HL-60 (cell line): ENCODE measurements at regions not wholly inside any gene's neighbourhood (a gene's known extent, or its start where the extent isn't known, plus 50 kb on each side); places are given as distances from the start of the nearest gene placed in this dataset.

Experiments
- GABPA ChIP-seq: IDR thresholded peaks from 2 replicates; pipeline ENCODE4 v1.6.1; 2012; ENCODE audit warnings: low read depth
- TF ChIP-seq, protein P1 (sequence below): IDR thresholded peaks from one replicate; pipeline ENCODE4 v1.5.1; 2011; ENCODE audit warnings: low read length, control low read depth, inconsistent platforms; ENCODE audit not compliant: insufficient read depth
- TF ChIP-seq, protein P2 (sequence below): IDR thresholded peaks from 2 replicates; pipeline ENCODE4 v1.6.1; 2012; ENCODE audit warnings: low read depth; ENCODE audit not compliant: insufficient replicate concordance

DNA sequence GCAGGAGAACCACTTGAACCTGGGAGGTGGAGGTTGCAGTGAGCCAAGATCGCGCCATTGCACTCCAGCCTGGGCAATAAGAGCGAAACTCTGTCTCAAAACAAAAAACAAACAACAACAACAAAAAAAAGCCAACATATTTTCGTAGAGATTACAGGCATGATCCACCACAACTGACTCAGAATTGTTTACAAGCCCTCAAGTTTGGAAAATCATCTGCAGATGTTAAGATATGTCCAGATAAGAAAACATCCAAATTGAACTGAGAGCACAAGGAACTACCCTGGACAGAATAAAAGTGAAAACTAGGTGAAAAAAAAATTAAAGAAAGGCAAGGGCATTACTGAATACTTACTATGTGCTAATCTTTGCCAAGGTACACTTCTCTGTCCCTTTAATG lies 89.8 kb upstream of the WLS start:
- TF ChIP-seq, protein P1, sequence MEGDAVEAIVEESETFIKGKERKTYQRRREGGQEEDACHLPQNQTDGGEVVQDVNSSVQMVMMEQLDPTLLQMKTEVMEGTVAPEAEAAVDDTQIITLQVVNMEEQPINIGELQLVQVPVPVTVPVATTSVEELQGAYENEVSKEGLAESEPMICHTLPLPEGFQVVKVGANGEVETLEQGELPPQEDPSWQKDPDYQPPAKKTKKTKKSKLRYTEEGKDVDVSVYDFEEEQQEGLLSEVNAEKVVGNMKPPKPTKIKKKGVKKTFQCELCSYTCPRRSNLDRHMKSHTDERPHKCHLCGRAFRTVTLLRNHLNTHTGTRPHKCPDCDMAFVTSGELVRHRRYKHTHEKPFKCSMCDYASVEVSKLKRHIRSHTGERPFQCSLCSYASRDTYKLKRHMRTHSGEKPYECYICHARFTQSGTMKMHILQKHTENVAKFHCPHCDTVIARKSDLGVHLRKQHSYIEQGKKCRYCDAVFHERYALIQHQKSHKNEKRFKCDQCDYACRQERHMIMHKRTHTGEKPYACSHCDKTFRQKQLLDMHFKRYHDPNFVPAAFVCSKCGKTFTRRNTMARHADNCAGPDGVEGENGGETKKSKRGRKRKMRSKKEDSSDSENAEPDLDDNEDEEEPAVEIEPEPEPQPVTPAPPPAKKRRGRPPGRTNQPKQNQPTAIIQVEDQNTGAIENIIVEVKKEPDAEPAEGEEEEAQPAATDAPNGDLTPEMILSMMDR, result no peak
- TF ChIP-seq, protein P2, sequence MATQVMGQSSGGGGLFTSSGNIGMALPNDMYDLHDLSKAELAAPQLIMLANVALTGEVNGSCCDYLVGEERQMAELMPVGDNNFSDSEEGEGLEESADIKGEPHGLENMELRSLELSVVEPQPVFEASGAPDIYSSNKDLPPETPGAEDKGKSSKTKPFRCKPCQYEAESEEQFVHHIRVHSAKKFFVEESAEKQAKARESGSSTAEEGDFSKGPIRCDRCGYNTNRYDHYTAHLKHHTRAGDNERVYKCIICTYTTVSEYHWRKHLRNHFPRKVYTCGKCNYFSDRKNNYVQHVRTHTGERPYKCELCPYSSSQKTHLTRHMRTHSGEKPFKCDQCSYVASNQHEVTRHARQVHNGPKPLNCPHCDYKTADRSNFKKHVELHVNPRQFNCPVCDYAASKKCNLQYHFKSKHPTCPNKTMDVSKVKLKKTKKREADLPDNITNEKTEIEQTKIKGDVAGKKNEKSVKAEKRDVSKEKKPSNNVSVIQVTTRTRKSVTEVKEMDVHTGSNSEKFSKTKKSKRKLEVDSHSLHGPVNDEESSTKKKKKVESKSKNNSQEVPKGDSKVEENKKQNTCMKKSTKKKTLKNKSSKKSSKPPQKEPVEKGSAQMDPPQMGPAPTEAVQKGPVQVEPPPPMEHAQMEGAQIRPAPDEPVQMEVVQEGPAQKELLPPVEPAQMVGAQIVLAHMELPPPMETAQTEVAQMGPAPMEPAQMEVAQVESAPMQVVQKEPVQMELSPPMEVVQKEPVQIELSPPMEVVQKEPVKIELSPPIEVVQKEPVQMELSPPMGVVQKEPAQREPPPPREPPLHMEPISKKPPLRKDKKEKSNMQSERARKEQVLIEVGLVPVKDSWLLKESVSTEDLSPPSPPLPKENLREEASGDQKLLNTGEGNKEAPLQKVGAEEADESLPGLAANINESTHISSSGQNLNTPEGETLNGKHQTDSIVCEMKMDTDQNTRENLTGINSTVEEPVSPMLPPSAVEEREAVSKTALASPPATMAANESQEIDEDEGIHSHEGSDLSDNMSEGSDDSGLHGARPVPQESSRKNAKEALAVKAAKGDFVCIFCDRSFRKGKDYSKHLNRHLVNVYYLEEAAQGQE, result no peak
- TF ChIP-seq GABPA, result no peak
